HG03342 (cell line): ENCODE measurements at regions not wholly inside any gene's neighbourhood (a gene's known extent, or its start where the extent isn't known, plus 50 kb on each side); places are given as distances from the start of the nearest gene placed in this dataset.

Experiments used
- ATAC-seq: cut with Tn5 transposase; IDR thresholded peaks from one replicate; pipeline ENCODE4 v1.9.1; 2021; ENCODE audit warnings: mild to moderate bottlenecking, moderate library complexity; ENCODE audit not compliant: unreplicated experiment

- no peak for ATAC-seq
These were observed 1136.4 kb upstream of the CDH2 start for GRCh38 chr18:29313312-29313711.

GRCh38 chr18:29311580-29311979 lies 1134.7 kb upstream of the CDH2 start:
- no peak for ATAC-seq

- no peak for ATAC-seq
These were observed 1132.4 kb upstream of the CDH2 start for GRCh38 chr18:29309366-29309765.

GRCh38 chr18:29307982-29308381 lies 1131.1 kb upstream of the CDH2 start:
- no peak for ATAC-seq

GRCh38 chr18:29307231-29307630 lies 1130.3 kb upstream of the CDH2 start:
- no peak for ATAC-seq

GRCh38 chr18:29305516-29305915 lies 1128.6 kb upstream of the CDH2 start:
- ATAC-seq, result no peak

GRCh38 chr18:29301048-29301447 lies 1124.1 kb upstream of the CDH2 start:
- no peak for ATAC-seq

GRCh38 chr18:29285471-29285870 lies 1108.5 kb upstream of the CDH2 start:
- no peak for ATAC-seq

- no peak for ATAC-seq
These were observed 1094.6 kb upstream of the CDH2 start for GRCh38 chr18:29271501-29271900.

- ATAC-seq, result no peak
These were observed 1082.9 kb upstream of the CDH2 start for GRCh38 chr18:29259838-29260237.

GRCh38 chr18:29254123-29254522 lies 1077.2 kb upstream of the CDH2 start:
- ATAC-seq, result no peak

- no peak for ATAC-seq
These were observed 1074.8 kb upstream of the CDH2 start for GRCh38 chr18:29251681-29252080.

- ATAC-seq, result no peak
These were observed 1073.9 kb upstream of the CDH2 start for GRCh38 chr18:29250843-29251242.

- no peak for ATAC-seq
These were observed 1073.3 kb upstream of the CDH2 start for GRCh38 chr18:29250259-29250658.

- no peak for ATAC-seq
These were observed 1071.9 kb upstream of the CDH2 start for GRCh38 chr18:29248805-29249204.

GRCh38 chr18:29241199-29241598 lies 1064.3 kb upstream of the CDH2 start:
- ATAC-seq, result no peak

- no peak for ATAC-seq
These were observed 1057.8 kb upstream of the CDH2 start for GRCh38 chr18:29234751-29235150.

GRCh38 chr18:29226213-29226612 lies 1049.3 kb upstream of the CDH2 start:
- no peak for ATAC-seq

- ATAC-seq, result no peak
These were observed 1048.4 kb upstream of the CDH2 start for GRCh38 chr18:29225351-29225750.

- ATAC-seq, result no peak
These were observed 1041.2 kb upstream of the CDH2 start for GRCh38 chr18:29218091-29218490.

GRCh38 chr18:29217124-29217915 lies 1040.4 kb upstream of the CDH2 start:
- ATAC-seq, result no peak

- ATAC-seq, result no peak
These were observed 1021.9 kb upstream of the CDH2 start for GRCh38 chr18:29198834-29199233.

GRCh38 chr18:29196307-29196706 lies 1019.4 kb upstream of the CDH2 start:
- no peak for ATAC-seq
